Stomach (tissue), 8 donors: ENCODE measurements at regions not wholly inside any gene's neighbourhood (a gene's known extent, or its start where the extent isn't known, plus 50 kb on each side); places are given as distances from the start of the nearest gene placed in this dataset.

Experiments used
- DNase-seq, 2 donors: peaks; one replicate each; pipeline versions ENCODE4 v3.0.0 to v3.0.0-alpha.2; 2013 to 2019
- H3K27ac ChIP-seq, 5 donors: fragments of 200-600 bp in 4 of 5; sonication (generic) in 4 of 5; one replicate each; pipeline ENCODE4 v1.5.1; 2013 to 2019; ENCODE audit warnings: mild to moderate bottlenecking in 1 of 5, moderate library complexity in 1 of 5
- H3K27me3 ChIP-seq, 3 donors: fragments of 200-600 bp; sonication (generic); one replicate each; pipeline ENCODE4 v1.5.1; 2017 to 2019; ENCODE audit warnings: mixed run types in 1 of 3
- H3K36me3 ChIP-seq, 4 donors: fragments of 200-600 bp; sonication (generic); 1 replicate in 3 of 4; 2 replicates in 1 of 4; pipeline ENCODE4 v1.5.1; 2016 to 2019
- H3K4me1 ChIP-seq, 4 donors: fragments of 200-600 bp; sonication (generic); one replicate each; pipeline ENCODE4 v1.5.1; 2016 to 2019
- H3K4me3 ChIP-seq, 4 donors: fragments of 200-600 bp; sonication (generic) in 3 of 4; one replicate each; pipeline ENCODE4 v1.5.1; 2016 to 2019; ENCODE audit warnings: mild to moderate bottlenecking in 1 of 4
- H3K9me3 ChIP-seq, 4 donors: fragments of 200-600 bp; sonication (generic); one replicate each; pipeline ENCODE4 v1.5.1; 2016 to 2019
- CTCF ChIP-seq, 7 experiments: fragments of 450-650 bp in 4 of 7; fragments of 200-600 bp in 3 of 7; sonication (generic) in 3 of 7; IDR thresholded peaks; one replicate each; pipeline ENCODE4 v1.5.1; 2016 to 2019; ENCODE audit warnings: antibody characterized with exemption in 7 of 7, control low read depth in 2 of 7, mild to moderate bottlenecking in 1 of 7
- EP300 ChIP-seq: sonication (generic); formaldehyde crosslinking; IDR thresholded peaks from one replicate; pipeline ENCODE4 v1.6.1; 2017; ENCODE audit warnings: antibody characterized with exemption
- POLR2A ChIP-seq, 4 donors: fragments of 450-650 bp; IDR thresholded peaks; one replicate each; pipeline ENCODE4 v1.6.1; 2016; ENCODE audit warnings: antibody characterized with exemption in 4 of 4, control low read depth in 2 of 4, mild to moderate bottlenecking in 1 of 4, moderate library complexity in 1 of 4
- POLR2AphosphoS5 ChIP-seq, 3 donors: sonication (generic); formaldehyde crosslinking; IDR thresholded peaks; one replicate each; pipeline ENCODE4 v1.6.1; 2016; ENCODE audit warnings: antibody characterized with exemption in 3 of 3
- WGBS, 5 donors: extraction: QIAGEN DNeasy Blood & Tissue Kit in 3 of 5; methylation state at CpG; one replicate each; pipeline versions ENCODE4 v1.1.5 to v1.1.7; 2013 to 2018; 5-methylcytosine and 5-hydroxymethylcytosine counted together
- intact Hi-C: fragments of 100-400 bp; cut with DNase I; formaldehyde crosslinking; loops from one replicate; pipeline ENCODE4 v1.15.1; 2023; ENCODE audit warnings: low total_unique reads
- donor health status: healthy with polysubstance abuse.
- donor health status: Bipolar disorder and iron deficiency.
- donor health status: healthy.

GRCh38 chr11:29032384-29033149, 924.4 kb downstream of the METTL15 start:
- Histone ChIP-seq H3K36me3 (no peaks in the 10 kb centered on the region), H3K4me3 (no peak overlapping the region), H3K9me3 (peaks cover 0 to 16% (median 5%) of the 10 kb centered on the region in 4 donors), H3K4me1 (no peaks in the 10 kb centered on the region), H3K27me3 (no peaks in the 10 kb centered on the region), H3K27ac (no peak overlapping the region)
- no peak for TF ChIP-seq POLR2AphosphoS5 (IDR thresholded peaks at IDR 0.05)
- no peak for TF ChIP-seq CTCF (IDR thresholded peaks at IDR 0.05)
- no peak for TF ChIP-seq EP300
- TF ChIP-seq POLR2A (IDR thresholded peaks at IDR 0.05) = no peak
- WGBS, 5 donors = 0 to 66% (median 37%) methylated on average over 2 of the region's 2 CpGs
- DNase-seq = no peak
- intact Hi-C loops = no loop called here

GRCh38 chr11:29029452-29029851, 921.3 kb downstream of the METTL15 start:
- intact Hi-C loops = no loop called here
- no peaks in the 10 kb centered on the region for H3K36me3 ChIP-seq

GRCh38 chr11:29027436-29027835, 919.2 kb downstream of the METTL15 start:
- Histone ChIP-seq H3K4me1 (no peaks in the 10 kb centered on the region), H3K9me3 (peaks cover 0 to 16% (median 5%) of the 10 kb centered on the region in 4 donors), H3K27me3 (no peaks in the 10 kb centered on the region), H3K27ac (no peak overlapping the region), H3K36me3 (no peaks in the 10 kb centered on the region), H3K4me3 (no peak overlapping the region)
- no peak for DNase-seq
- TF ChIP-seq EP300 (no peak), POLR2A (IDR thresholded peaks at IDR 0.05) (no peak), CTCF (IDR thresholded peaks at IDR 0.05) (no peak), POLR2AphosphoS5 (IDR thresholded peaks at IDR 0.05) (no peak)
- intact Hi-C loops = no loop called here
- 93 to 100% (median 97%) methylated on average over 1 of the region's 1 CpG for WGBS, 5 donors

More at GRCh38 chr11:29029452-29029851, 921.3 kb downstream of the METTL15 start:
- TF ChIP-seq EP300 (no peak), POLR2A (IDR thresholded peaks at IDR 0.05) (no peak), CTCF (IDR thresholded peaks at IDR 0.05) (no peak), POLR2AphosphoS5 (IDR thresholded peaks at IDR 0.05) (no peak)
- no peaks in the 10 kb centered on the region for H3K4me1 ChIP-seq
- no peak overlapping the region for H3K27ac ChIP-seq
- H3K27me3 ChIP-seq = no peaks in the 10 kb centered on the region
- DNase-seq = no peak
- H3K9me3 ChIP-seq = peaks cover 0 to 16% (median 5%) of the 10 kb centered on the region in 4 donors
- no peak overlapping the region for H3K4me3 ChIP-seq
- 78 to 89% (median 85%) methylated on average over 2 of the region's 2 CpGs for WGBS, 5 donors

- no peak for TF ChIP-seq EP300
- WGBS, 5 donors = 89 to 96% (median 93%) methylated on average over 2 of the region's 2 CpGs
- H3K4me1 ChIP-seq = no peaks in the 10 kb centered on the region
- intact Hi-C loops = no loop called here
- H3K36me3 ChIP-seq = no peaks in the 10 kb centered on the region
- H3K27ac ChIP-seq = no peak overlapping the region
- no peak overlapping the region for H3K4me3 ChIP-seq
- peaks cover 0 to 16% (median 5%) of the 10 kb centered on the region in 4 donors for H3K9me3 ChIP-seq
- DNase-seq = no peak
- H3K27me3 ChIP-seq = no peaks in the 10 kb centered on the region
These were observed 918.1 kb downstream of the METTL15 start for GRCh38 chr11:29026286-29026685.

- H3K4me3 ChIP-seq = no peak overlapping the region
- no peaks in the 10 kb centered on the region for H3K36me3 ChIP-seq
- 65 to 77% (median 72%) methylated on average over 3 of the region's 3 CpGs for WGBS, 5 donors
- TF ChIP-seq POLR2A (IDR thresholded peaks at IDR 0.05) = no peak
- DNase-seq = no peak
- no peaks in the 10 kb centered on the region for H3K4me1 ChIP-seq
- intact Hi-C loops = no loop called here
- H3K27ac ChIP-seq = no peak overlapping the region
- H3K9me3 ChIP-seq = peaks cover 0 to 13% (median 5%) of the 10 kb centered on the region in 4 donors
- no peaks in the 10 kb centered on the region for H3K27me3 ChIP-seq
These were observed 916.8 kb downstream of the METTL15 start for GRCh38 chr11:29025001-29025400.
